SHP77 (cell line): ENCODE measurements at regions not wholly inside any gene's neighbourhood (a gene's known extent, or its start where the extent isn't known, plus 50 kb on each side); places are given as distances from the start of the nearest gene placed in this dataset.
A peak's percentile ranks its signal among the peaks of the same experiment; 100 is the strongest.
"Not testable (repeated sequence)": the region's sequence is repeated elsewhere in the genome, so short reads cannot be mapped to it uniquely, and the experiment has no call there.

Experiments
- DNase-seq, 2 experiments: peaks; one replicate each; lab custom pipeline; 2025; lab: John Stamatoyannopoulos, UW

GRCh38 chr3:38966811-38967692 lies 84.7 kb downstream of the SCN11A start:
- DNase-seq, result no peak

- DNase-seq, result no peak
Observed at GRCh38 chr3:38964646-38965045, 87.1 kb downstream of the SCN11A start.

GRCh38 chr3:38964204-38964603 lies 87.5 kb downstream of the SCN11A start:
- no peak for DNase-seq

- DNase-seq, result peak; percentile 25 to 53
Observed at GRCh38 chr3:38960953-38961622, 90.7 kb downstream of the SCN11A start.

GRCh38 chr3:38960042-38960622 lies 91.6 kb downstream of the SCN11A start:
- DNase-seq, result no peak

DNA sequence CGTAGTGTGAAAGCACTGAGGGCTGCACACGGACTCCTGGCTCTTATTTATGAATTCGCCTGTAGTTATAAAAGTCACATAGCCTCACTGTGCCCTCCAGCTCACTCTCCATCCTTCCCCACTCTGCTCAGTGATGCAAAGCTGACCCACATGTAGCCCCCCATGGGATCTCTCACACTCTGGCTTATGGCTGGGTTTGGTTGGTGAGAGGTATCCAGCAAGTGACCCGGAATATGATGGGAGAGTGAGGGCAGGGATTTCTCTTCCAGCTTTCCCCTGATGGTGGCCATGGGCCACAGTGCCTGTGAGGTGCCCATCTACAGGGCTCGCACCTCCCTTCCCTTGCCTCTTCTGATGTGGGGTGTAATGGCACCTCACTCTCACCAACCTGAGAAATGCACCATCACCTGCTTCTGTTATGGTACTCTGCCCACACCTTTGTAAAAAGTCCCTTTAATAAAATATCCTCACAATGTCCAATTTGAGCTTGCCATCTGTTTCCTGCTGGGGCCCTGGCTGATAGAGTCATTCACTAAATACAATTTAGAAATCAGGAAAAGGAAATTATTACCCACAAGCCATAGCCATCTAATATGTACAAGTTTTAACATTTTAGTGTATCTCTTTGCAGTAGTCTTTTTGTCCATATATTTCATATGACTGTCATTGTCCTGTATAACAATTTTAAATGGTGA lies 93.6 kb downstream of the SCN11A start:
- no peak for DNase-seq

DNA sequence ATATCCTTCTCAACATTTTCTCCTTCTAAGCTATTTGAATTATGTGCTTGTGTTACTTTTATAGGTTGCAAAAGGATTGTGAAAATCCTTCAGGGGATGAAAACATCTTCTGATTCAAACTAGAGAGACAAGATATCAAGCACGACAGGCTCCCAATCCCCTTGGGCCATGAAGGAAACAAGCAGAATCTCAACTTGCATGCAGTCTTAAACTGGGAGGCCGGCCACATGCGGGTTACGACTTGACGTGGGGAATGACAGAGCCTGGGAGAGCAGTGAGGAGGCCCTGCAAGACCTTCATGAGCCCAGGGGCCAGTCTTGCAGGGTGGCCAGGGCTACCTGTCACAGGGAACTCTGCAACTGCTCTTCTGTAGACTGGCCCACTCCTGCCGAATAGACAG lies 94.4 kb downstream of the SCN11A start:
- DNase-seq, result no peak

DNA sequence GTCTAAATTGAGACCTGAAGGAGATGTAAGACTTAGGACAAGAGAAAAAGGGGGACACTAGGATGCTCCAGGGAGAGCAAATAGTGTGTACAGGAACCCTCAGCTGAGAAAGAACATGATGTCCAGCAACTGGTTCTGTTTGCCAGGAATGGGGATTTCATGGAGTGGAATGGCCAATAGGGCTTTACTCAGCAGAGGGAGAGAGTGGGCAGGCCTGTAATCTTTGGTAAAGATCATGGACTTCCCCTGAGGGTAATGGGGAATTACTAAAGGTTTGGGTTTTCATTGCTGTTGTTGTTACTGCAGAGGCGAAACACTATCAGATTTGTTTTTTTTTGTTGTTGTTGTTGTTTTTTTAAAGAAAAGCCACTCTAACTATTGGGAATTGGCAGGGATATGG lies 99.0 kb downstream of the SCN11A start:
- no peak for DNase-seq

DNA sequence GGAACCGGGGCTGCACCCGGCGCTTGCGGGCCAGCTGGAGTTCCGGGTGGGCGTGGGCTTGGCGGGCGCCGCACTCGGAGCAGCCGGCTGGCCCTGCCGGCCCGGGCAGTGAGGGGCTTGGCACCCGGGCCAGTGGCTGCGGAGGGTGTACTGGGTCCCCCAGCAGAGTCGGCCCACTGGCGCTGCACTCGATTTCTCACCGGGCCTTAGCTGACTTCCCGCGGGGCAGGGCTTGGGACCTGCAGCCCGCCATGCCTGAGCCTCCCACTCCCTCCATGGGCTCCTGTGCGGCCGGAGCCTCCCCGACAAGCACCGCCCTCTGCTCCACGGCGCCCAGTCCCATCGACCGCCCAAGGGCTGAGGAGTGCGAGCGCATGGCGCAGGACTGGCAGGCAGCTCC lies 100.6 kb downstream of the SCN11A start:
- DNase-seq, result not testable (repeated sequence)

DNA sequence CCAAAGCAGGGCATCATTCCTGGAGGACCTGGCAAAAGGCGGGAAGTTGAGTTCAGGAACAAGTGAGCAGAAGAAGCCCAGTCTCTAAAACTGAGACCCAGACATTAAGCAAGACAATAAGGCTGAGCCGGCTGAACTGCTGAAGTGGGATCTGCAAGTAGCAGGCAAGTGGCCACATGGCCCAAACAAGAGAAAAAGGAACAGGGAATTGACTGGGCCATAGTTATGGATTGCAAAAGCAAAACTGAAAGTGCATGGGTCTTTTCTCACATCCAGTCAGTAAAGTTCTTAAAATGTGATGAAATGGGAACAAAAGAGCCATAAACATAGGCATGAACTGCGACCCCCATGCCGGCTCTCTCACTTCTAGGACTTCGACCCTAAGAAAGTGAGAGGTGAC lies 101.2 kb downstream of the SCN11A start:
- no peak for DNase-seq

GRCh38 chr3:38949994-38950393 lies 101.8 kb downstream of the SCN11A start:
- DNase-seq, result no peak

GRCh38 chr3:38940394-38940793 lies 111.3 kb downstream of the SCN11A start:
- DNase-seq, result no peak

GRCh38 chr3:38925351-38925750 lies 109.3 kb upstream of the SCN10A start:
- DNase-seq, result no peak

GRCh38 chr3:38916706-38917105 lies 100.7 kb upstream of the SCN10A start:
- no peak for DNase-seq

- DNase-seq, result no peak
Observed at GRCh38 chr3:38907426-38907825, 91.4 kb upstream of the SCN10A start.

- no peak for DNase-seq
Observed at GRCh38 chr3:38890426-38890825, 74.4 kb upstream of the SCN10A start.

- no peak for DNase-seq
Observed at GRCh38 chr3:38878646-38879045, 62.6 kb upstream of the SCN10A start.
